HEK293T (cell line): ENCODE measurements at regions not wholly inside any gene's neighbourhood (a gene's known extent, or its start where the extent isn't known, plus 50 kb on each side); places are given as distances from the start of the nearest gene placed in this dataset.

Experiments
- CTCF ChIA-PET: fragments of 350-600 bp; formaldehyde crosslinking; extraction: SDS; loops from one replicate; lab custom pipeline; 2021; ENCODE audit warnings: antibody characterized with exemption, inconsistent platforms; lab: Yijun Ruan, JAX
- POLR2A ChIA-PET: fragments of 350-600 bp; formaldehyde crosslinking; extraction: SDS; loops from one replicate; lab custom pipeline; 2020; ENCODE audit warnings: antibody characterized with exemption, inconsistent platforms; lab: Yijun Ruan, JAX
- DNase-seq: peaks from one replicate; pipeline ENCODE4 v3.0.0; 2012; ENCODE audit warnings: mixed read lengths; ENCODE audit errors: extremely low spot score
- ARNT ChIP-seq: fragments of 450-650 bp; IDR thresholded peaks from 2 replicates; pipeline ENCODE4 v1.6.1; 2017; ENCODE audit warnings: mild to moderate bottlenecking
- BHLHE40 ChIP-seq: fragments of 450-650 bp; IDR thresholded peaks from 2 replicates; pipeline ENCODE4 v1.6.1; 2016; ENCODE audit warnings: mild to moderate bottlenecking, moderate library complexity, borderline replicate concordance
- CTBP1 ChIP-seq: fragments of 450-650 bp; IDR thresholded peaks from 2 replicates; pipeline ENCODE4 v1.6.1; 2016; ENCODE audit warnings: borderline replicate concordance
- ELF4 ChIP-seq: fragments of 450-650 bp; IDR thresholded peaks from 2 replicates; pipeline ENCODE4 v1.6.1; 2017; ENCODE audit warnings: antibody characterized with exemption
- FOXA1 ChIP-seq: fragments of 450-650 bp; IDR thresholded peaks from 2 replicates; pipeline ENCODE4 v1.6.1; 2016; ENCODE audit warnings: mild to moderate bottlenecking
- FOXK2 ChIP-seq: fragments of 450-650 bp; IDR thresholded peaks from 2 replicates; pipeline ENCODE4 v1.6.1; 2016; ENCODE audit warnings: mild to moderate bottlenecking
- FOXM1 ChIP-seq: fragments of 450-650 bp; IDR thresholded peaks from 2 replicates; pipeline ENCODE4 v1.6.1; 2017; ENCODE audit warnings: mild to moderate bottlenecking, borderline replicate concordance
- HDGF ChIP-seq: fragments of 450-650 bp; IDR thresholded peaks from 2 replicates; pipeline ENCODE4 v1.6.1; 2017; ENCODE audit warnings: antibody characterized with exemption, borderline replicate concordance
- L3MBTL2 ChIP-seq: fragments of 450-650 bp; conservative IDR thresholded peaks from 2 replicates; pipeline ENCODE4 v1.6.1; 2016; ENCODE audit warnings: mild to moderate bottlenecking
- LEF1 ChIP-seq: fragments of 450-650 bp; IDR thresholded peaks from 2 replicates; pipeline ENCODE4 v1.6.1; 2017; ENCODE audit warnings: mild to moderate bottlenecking, borderline replicate concordance
- NFRKB ChIP-seq: fragments of 450-650 bp; IDR thresholded peaks from 2 replicates; pipeline ENCODE4 v1.6.1; 2016; ENCODE audit warnings: mild to moderate bottlenecking, moderate library complexity
- PKNOX1 ChIP-seq: fragments of 450-650 bp; IDR thresholded peaks from 2 replicates; pipeline ENCODE4 v1.6.1; 2016
- SP1 ChIP-seq: fragments of 450-650 bp; IDR thresholded peaks from 2 replicates; pipeline ENCODE4 v1.6.1; 2017
- SUZ12 ChIP-seq: fragments of 450-650 bp; IDR thresholded peaks from 2 replicates; pipeline ENCODE4 v1.6.1; 2016; ENCODE audit warnings: mild to moderate bottlenecking
- TARDBP ChIP-seq: fragments of 450-650 bp; IDR thresholded peaks from 2 replicates; pipeline ENCODE4 v1.6.1; 2016
- ZNF384 ChIP-seq: fragments of 450-650 bp; IDR thresholded peaks from 2 replicates; pipeline ENCODE4 v1.6.1; 2016

- no peak for TF ChIP-seq LEF1
- TF ChIP-seq PKNOX1 = no peak
- no peak for TF ChIP-seq FOXK2
- TF ChIP-seq L3MBTL2 = no peak
- no peak for TF ChIP-seq FOXM1
- CTCF ChIA-PET = interaction anchor here (0.6 kb wide), 1 partner anchor 113 kb away, joined by 4 read pairs; no protein-coding TSS in a partner anchor
- POLR2A ChIA-PET = no interaction called here
- no peak for DNase-seq
Observed at GRCh38 chr3:72039677-72040076, 254.7 kb upstream of the PROK2 start.

GRCh38 chr3:72036899-72037298 is 252.0 kb upstream of the PROK2 start:
- CTCF ChIA-PET = no interaction called here
- POLR2A ChIA-PET = interaction anchor here (1.0 kb wide), 1 partner anchor 22 kb away, joined by 3 read pairs; no protein-coding TSS in a partner anchor
- DNase-seq = no peak
- TF ChIP-seq PKNOX1 (no peak), LEF1 (no peak), FOXK2 (no peak)

- DNase-seq = no peak
- POLR2A ChIA-PET = interaction anchor here (1.0 kb wide), 1 partner anchor 20 kb away, joined by 3 read pairs; no protein-coding TSS in a partner anchor
- CTCF ChIA-PET = no interaction called here
- TF ChIP-seq SUZ12 (no peak), BHLHE40 (no peak), ELF4 (no peak), TARDBP (no peak), HDGF (no peak), ARNT (no peak), LEF1 (no peak), L3MBTL2 (no peak), CTBP1 (no peak), FOXA1 (no peak), SP1 (no peak), PKNOX1 (no peak), FOXM1 (no peak)
Observed at GRCh38 chr3:72035606-72036005, 250.7 kb upstream of the PROK2 start.

GRCh38 chr3:72034986-72035385 is 250.0 kb upstream of the PROK2 start:
- CTCF ChIA-PET = no interaction called here
- DNase-seq = no peak
- POLR2A ChIA-PET = no interaction called here
- TF ChIP-seq HDGF = no peak
- TF ChIP-seq FOXK2 = no peak
- no peak for TF ChIP-seq ELF4
- TF ChIP-seq TARDBP = no peak

GRCh38 chr3:72033666-72034428 is 248.9 kb upstream of the PROK2 start:
- DNase-seq = no peak
- POLR2A ChIA-PET = no interaction called here
- CTCF ChIA-PET = no interaction called here
- no peak for TF ChIP-seq LEF1
- TF ChIP-seq NFRKB = no peak
- TF ChIP-seq HDGF = no peak
- no peak for TF ChIP-seq CTBP1

- POLR2A ChIA-PET = no interaction called here
- DNase-seq = no peak
- CTCF ChIA-PET = no interaction called here
- TF ChIP-seq LEF1 = no peak
- TF ChIP-seq SUZ12 = no peak
- no peak for TF ChIP-seq PKNOX1
- TF ChIP-seq ARNT = no peak
- no peak for TF ChIP-seq NFRKB
- no peak for TF ChIP-seq FOXM1
- TF ChIP-seq L3MBTL2 = no peak
- no peak for TF ChIP-seq BHLHE40
- TF ChIP-seq CTBP1 = no peak
- TF ChIP-seq ZNF384 = no peak
- no peak for TF ChIP-seq FOXK2
- no peak for TF ChIP-seq SP1
- TF ChIP-seq TARDBP = no peak
- TF ChIP-seq FOXA1 = no peak
Observed at GRCh38 chr3:72032441-72033135, 247.6 kb upstream of the PROK2 start.
